ENCODE measurements at regions not wholly inside any gene's neighbourhood (a gene's known extent, or its start where the extent isn't known, plus 50 kb on each side); places are given as distances from the start of the nearest gene placed in this dataset.

DNA sequence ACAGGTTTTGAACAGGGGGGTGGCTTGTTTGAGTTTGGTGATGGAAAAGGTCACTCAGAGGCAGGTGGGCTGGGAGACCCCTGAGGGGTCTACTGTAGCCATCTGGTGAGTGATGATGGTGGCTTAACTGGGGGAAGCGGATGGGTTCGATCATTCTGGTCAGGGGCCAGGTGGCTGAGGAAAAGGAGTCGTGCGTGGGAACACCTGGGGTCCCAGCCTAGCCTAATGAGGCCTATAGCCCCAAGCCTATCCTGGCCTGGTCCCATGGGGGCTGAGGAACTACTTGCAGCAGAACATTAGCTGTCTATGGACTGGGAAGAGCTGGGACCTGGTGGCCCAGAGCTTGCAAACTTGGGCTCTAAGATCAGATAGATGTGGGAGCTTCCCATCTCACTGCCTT is 158.4 kb upstream of the MYL2 start:
- DNase-seq (ENCODE audit: low read depth): no peak

DNA sequence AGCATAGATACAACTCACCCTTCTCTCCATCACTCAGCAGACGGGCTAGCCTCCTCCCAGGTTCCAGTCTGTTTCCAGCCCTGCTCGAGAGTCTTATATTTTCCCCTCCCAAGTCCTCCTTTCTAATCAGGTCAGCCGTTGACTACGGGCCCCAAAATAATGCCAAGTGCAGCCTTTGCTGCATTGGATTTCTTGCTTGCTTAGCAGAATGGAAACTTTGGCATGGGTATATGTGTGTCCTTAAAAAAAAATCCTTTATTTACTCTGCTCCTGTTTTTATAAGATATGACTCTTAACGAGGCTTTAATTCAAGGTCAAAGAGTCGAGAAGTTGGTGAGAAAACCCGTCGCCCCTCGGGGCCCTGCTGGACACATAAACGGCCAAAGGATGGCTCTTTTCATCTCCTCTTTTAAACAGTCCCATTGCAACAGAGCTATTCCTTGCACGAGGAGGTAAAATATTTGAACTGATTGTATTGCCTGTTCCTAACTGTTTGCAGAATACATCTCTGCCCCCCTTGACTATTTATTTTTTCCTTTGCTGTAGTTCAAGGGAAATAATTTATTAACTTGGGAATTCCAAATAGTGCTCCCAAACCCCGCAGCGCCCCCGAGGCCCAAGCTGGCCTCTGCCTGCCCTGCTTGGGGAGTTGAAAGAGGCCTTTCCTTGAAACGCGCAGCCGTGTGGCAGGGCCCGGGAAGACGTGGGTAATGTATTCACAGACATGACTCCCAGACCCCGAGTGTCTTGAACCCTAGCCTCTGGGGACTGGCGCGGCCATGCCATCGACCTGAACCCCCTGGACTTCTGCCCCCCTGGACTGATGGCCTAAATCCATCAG is 156.5 kb upstream of the MYL2 start:
- no peak for DNase-seq (ENCODE audit: low read depth)

DNA sequence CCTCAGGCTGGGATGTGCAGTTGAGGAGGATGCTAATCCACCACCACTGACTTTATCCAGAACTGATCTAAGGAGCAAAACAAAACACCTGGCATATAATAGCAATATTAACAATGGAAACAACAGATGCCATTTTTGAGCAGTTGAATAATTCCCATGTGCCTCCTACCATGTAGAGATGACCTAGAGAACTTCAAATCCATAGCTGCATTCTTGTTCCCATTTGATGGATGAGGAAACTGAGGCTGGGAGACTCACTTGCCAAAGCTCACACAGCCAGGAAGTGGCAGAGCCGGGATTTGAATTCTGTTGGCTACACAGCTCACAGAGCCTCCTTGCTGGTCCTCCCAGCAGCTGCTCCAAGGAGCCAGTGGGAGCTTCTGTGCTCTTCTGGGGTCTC is 155.8 kb upstream of the MYL2 start:
- no peak for DNase-seq (ENCODE audit: low read depth)

DNA sequence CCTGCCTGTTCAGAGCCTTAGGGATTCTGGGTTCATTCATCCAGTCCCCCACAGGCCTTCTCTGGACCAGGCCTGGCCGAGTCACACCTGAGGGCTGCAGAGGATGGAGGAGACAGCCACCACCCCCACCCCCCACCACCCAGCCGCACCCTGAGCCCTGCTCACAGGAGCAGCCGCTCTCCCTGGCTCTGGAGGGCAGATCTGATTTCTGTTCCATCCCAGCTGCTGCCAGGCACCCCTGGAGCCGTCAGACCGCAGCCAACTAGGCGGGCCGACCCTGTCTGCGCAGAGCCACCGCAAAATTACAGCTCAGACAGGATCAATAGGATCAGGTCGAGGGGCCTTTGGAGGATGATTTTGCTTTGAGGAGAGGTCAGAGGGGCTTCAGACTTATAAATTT is 154.6 kb upstream of the MYL2 start:
- no peak for DNase-seq (ENCODE audit: low read depth)

DNA sequence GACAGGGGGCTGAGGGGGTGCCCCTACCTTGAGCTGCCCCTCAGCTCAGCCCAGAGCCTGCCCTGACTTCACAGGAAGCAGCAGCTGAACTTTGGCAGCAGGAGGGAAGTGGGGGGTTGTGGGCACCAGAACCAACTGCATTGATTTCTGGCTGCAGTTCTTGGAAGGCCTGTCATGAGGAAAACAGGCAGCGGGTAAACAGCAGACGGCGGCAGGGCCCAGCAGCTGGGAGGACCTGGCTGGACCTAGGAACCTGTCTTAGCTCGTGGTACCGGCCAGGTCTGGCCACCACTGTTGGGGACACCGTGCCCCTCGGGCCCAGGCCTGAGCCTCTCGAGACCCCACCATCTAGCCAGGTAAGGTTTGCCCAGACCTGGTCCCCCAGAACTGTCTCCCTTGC is 154.2 kb upstream of the MYL2 start:
- no peak for DNase-seq (ENCODE audit: low read depth)

DNA sequence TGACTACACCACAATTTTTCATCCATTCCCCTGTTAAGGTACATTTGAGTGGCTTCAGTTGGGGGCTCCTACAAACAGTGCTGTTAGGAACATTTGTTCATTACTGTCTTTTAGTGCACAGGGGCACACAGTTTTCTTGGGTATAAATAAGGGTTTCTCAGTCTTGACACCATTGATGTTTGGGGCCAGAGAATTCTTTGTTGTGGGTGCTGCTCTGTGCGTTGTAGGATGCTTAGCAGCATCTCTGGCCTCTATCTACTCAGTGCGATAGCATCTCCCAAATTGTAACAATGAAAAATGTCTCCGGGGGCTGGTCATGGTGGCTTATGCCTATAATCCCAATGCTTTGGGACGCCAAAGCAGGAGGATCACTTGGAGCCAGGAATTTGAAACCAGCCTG is 153.0 kb upstream of the MYL2 start:
- no peak for DNase-seq (ENCODE audit: low read depth)

DNA sequence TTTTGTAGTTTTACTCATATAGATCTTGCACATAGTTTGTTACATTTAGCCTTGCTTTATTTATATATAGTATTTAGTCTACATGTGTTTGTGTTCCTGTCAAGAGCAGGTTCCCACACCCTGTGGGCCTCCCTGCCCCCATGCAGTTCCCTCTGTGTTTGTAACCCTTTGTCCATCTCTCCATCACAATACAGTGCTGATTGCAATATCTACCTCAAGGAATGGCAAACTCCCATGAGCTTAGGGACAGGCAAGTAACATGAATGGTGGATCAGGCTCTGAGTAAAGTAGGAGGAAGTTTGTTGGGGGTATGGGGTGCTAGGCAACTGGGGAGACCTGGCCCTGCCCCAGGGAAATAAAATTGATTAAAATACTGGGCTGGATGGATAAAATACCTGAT is 151.9 kb upstream of the MYL2 start:
- no peak for DNase-seq (ENCODE audit: low read depth)

DNA sequence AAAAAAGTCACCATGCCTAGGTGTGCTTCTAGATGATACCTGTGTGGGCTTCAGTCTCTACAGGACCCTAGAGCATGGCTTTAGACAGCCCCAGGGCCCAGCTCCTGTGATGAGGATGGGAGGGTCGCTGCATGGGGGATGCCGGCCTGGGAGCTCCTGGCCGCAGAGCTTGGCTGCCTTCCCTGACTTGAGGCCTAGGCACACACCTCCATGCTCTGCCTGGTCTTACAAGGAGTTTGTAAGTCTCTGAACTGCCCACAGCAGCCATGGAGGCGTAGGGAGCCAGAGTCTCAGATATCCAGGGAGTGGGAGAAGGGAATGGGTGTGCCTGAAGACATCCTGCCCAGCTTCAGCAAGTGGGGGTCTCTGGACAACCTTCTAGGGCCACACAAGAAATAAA is 149.5 kb upstream of the MYL2 start:
- no peak for DNase-seq (ENCODE audit: low read depth)

DNA sequence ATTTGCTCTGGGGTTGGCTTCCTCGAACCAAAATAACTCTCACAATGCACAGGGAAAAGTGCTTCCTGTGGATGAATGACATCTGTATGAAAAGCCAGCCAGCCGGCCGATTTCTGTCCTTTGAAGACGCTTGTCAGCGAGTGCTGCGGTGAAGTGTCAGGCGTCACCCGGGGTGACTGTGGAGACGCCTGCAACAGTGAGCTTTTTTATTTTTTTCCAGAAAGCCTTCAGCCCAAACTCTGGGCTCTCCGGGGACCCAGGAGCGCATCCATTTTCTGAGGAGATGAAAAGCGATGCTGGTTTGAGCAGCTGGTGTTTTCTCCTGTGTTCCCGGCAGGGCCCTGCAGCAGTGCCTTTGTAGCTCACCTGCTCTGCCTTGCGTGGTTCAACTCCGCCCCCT is 147.9 kb upstream of the MYL2 start:
- DNase-seq (ENCODE audit: low read depth): no peak

DNA sequence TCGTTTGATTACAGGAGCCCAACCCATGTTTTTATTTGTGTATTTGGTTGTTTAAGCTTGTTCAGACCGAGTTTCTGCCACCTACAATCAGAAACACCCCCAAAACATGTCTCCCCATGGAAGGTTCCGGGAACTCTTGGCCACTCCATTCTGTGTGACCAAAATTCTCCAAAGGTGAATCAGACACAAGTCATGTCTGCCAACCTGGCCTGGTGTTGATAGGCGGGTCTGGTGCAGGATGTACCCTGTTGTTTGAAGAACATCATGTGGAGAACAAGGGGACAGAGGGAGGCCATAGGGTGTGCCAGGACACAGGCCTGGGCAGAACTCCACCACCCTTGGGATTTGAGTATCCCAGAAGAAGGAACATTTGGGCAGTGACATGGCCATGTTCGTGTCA is 147.1 kb upstream of the MYL2 start:
- no peak for DNase-seq (ENCODE audit: low read depth)

DNA sequence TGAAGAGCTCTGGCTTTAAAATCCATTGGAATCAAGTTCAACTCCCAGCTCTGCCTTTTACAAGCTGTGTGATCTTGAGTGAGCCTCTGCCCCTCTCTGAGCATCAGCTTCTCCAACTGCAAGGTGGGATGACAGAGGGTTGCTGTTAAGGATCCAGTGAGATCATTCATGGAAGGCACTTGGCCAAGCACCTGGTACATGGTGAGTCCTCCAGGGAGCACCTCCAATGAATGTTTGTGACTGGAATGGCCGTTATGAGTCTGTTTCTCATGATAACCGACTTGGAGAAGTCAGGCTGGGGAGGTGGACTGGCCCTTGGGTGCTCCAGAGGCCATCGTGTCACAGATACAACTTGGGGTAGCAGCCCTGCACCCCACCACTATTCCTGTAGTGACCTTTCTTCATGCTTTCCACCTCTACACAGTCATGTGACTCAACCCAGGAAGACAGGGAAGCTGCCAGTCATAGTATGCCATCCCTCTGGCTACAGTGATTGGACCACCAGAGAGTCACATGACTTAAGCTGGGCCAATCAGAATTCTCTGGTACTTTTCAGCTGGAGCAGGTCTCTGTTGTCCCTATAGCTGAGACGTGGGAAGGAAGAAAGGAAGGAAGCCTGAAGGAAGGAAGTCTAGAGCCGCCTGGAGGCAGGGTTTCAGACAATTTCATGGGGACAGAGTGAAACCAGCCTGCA is 146.5 kb upstream of the MYL2 start:
- DNase-seq (ENCODE audit: low read depth): no peak

DNA sequence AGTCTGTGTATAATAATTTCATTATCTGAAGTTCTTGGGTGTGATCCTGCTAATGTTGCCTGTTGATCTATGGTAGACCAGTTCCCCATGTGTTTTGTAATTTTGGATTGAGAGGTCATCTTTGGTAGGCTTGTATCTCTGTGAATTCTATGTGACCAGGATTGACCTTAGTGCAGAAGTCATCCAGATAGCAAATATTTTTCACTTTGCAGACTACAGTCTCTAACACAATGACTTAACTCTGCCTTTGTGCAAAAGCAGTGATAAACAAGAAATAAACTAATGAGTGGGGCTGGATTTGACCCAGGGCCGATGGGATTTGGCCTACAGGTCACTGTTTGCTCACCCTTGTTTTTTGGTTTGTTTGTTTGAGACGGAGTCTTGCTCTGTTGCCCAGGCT is 144.6 kb upstream of the MYL2 start:
- no peak for DNase-seq (ENCODE audit: low read depth)

DNA sequence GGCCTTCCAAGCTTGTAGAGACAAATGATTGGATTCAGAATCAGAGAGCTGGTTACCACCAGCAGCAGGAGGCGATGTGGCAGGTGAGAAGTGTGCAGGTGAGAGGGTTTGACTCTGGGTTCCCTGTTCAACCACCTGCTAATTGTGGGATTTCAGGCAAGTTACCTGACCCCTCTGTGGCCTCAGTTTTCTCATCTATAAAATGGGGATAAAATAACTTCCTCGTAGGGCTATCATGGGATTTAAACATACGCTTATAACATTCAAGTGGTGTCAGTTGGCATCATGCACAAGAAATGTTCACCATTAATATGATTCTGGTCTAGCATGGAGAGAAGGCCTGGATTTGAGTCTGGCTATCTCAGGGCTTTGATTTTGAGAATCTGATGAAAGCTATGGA is 143.8 kb upstream of the MYL2 start:
- no peak for DNase-seq (ENCODE audit: low read depth)

DNA sequence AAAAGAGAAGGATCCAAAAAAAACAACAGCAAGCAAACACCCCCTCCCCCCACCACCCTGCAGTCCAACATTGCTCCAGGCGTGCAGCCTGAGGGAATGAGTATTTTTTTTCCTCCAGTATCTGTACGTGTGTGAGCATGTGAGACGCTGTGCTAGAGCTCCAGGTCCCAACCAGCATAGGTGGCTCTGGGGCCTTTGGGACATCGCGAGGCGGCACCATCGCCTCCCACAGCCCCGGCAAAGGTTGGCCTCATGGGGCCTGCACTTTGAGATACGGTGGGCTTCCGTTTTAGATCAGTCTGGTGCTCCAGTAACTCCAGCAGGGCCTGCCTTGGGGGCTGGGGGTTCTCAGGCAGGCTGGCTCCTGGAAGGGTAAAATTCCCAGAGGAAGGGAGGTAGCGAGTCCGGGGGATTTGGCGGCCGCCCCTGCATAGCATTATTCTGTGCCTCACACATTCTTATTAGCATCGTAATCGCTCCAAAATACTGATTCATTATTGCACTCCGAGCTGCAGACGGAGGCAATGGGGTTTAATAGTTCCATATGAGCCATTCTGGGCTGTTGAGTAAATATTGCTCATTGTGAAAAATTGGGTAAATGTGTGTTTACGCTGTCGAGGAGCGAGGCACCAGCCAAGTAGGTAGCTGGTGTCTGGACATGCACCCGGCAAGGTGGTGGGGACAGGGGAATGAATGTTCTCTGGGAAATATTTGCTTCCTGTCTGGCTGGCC is 143.1 kb upstream of the MYL2 start:
- DNase-seq (ENCODE audit: low read depth): no peak

DNA sequence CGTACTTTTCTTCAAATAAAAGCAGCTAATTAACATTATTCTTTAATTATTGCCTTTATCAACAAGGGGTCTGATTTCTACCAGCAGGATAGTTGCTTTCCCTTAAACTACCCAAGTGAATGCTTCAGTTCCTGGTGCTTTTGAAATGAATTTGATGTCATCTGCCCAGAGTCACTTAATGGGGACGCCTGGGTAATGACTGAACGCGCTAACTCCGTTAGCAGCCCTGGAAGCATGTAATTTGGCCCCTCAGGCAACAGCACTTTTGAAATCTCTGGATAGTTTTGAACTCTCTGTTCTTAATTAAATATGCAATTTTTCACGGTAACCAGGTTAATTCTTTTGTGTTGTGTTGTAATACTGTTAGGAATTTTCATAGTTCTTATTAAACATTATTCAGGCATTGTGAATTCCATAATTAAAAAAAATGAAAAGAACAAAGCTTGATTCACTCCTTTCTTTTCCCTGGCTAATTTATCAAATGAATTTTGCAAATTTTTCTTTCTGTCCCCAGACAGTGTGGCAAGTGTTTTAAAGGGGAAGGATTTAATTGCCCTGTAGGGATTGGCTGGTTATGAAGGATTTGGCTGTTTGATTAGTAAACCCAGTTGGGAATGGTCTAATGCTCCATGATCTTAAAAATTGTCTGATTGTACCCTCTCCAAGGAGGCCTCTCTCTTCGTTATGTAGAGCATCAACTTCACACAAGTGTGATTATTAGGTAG is 137.5 kb upstream of the MYL2 start:
- DNase-seq (ENCODE audit: low read depth): no peak

DNA sequence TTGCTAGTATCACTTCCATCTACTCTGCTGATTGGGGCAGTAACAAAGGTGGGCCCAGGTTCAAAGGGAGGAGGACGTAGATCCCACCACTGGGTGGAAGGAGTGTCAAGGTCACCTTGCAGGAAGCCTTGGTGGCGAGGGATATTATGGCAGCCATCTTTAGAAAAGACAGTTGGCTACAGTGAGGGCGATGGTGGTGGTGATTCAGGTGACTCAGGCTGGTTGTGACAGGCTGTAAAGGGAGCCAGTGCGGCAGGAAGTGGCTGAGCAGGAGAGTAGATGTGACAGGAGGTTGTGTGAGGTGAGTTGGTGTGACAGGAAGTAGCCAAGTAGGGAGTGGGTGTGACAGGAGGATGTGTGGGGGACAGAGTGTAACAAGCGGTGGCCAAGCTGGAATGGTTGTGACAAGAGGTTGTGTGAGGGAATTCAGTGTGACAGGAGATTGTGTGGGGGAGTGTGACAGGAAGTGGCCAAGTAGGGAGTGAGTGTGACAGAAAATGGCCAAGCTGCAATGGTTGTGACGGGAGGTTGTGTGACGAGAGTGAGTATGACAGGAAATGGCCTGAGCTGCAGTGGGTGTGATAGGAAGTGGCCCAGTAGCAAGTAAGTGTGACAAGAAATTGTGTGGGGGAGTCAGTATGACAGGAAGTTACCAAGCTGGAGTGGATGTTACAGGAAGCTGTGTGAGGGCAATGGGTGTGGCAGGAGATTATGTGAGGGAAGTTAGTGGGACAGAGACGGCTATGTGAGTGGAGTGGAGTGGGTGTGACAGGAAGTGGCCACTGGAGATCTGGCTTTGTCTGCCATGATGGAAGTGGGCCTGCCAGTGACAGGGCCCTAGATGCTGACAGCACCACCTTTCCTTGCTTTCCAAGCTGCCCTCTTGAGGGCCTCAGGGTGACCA is 136.5 kb upstream of the MYL2 start:
- DNase-seq (ENCODE audit: low read depth): no peak

DNA sequence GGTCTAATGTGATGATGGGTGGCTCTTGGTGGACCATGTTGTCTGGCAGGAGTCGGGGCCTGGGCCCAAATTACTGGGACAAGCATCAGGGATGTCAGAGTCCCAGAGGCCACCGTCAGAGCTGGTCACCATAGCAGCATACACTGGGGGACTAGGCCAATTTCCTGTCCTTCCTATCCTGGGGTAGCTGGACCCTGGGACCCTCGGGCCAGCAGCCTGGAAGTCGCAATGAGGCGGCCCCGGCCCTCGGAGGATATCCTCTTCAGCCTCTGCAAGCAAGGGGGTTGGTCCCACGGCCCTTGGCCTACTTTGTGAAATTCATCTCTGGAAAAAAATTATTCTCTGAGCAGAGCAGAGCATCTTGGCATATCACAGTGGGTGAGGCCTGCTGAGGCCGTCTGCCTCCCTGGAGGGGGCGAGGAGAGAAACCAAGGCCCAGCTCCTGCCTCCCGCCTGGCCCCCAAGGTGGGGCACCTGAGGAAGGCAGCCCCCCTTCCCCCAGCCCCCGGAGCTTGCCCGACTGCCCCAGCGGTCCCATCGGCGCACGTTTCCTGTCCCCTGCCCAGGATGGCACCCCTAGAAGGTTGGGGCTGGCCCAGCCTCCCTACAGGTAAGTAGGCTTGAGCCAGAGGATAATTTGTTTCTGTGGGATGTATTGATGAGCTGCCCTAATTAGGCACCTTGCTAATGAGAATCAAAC is 135.0 kb upstream of the MYL2 start:
- DNase-seq (ENCODE audit: low read depth): no peak

DNA sequence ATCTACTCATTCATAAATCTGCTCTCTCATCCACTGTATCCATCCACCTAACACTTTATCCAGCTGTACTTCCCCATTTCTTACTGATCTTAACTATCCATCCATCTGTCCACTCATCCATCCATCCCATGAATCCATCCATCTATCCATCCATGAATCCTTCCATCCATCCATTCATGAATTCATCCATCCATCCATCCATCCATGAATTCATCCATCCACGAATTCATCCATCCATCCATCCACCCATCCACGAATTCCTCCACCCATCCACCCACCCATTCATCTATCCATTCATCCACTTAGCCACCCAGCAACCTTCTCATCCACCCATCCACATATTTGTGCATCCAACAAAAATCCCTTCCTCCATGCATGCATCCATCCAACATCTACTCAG is 128.6 kb upstream of the MYL2 start:
- no peak for DNase-seq (ENCODE audit: low read depth)

DNA sequence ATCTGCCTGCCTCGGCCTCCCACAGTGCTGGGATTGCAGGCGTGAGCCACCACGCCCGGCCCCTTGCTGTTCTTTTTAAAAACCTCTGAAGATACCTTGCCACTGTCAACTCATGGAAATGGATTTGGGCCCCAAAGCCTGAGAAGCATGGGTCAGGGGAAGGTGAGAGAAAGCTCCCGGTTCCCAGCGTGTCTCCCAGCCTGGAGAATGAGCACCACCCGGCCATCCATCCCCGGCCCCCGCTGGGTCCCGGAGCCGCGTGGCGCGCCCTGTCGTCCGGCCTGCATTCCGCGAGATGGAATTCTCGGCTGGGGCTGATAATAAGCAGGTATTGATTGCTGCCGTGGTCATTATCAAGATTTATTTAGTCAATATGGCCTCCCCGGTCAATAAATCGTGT is 126.5 kb upstream of the MYL2 start:
- DNase-seq (ENCODE audit: low read depth): no peak

DNA sequence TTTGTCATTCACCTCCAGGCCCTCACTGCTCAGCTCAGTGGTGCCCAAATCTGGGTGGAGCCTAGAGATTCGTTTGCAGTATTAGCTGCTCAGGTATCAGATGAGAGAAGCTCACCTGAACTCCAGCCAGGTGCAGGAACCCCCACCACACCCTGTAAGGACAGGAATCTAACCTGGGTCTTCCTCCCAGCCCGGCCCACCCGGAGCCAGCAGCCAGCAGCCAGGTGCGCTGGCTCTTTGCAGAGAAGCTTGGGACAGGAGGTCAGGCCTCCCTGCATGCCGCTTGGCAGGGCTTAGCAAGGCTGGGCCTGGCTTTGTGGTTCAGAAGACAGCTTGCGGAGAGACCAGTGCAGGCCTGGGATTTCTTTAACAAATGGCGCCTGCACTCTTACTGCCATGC is 125.6 kb upstream of the MYL2 start:
- no peak for DNase-seq (ENCODE audit: low read depth)

DNA sequence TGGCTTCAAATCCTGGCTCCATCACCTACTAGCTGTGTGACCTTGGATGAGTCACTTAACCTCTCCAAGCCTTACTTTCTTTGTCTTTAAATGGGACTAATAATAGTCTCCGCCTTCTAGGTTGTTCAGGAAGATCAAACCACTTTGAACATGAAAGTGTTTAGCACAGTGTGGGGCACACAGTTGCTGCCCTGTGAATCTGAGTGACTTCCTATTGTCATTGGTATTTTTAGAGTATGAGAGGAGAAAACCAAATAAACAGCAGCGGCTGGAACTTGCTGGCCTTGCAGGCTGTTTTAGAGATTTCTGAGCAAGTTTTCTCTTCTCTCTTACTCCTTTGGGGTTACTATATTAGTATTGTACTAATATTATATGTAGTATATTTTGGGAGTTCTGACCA is 120.7 kb upstream of the MYL2 start:
- no peak for DNase-seq (ENCODE audit: low read depth)
